Coronary artery (tissue), 2 donors: ENCODE measurements at regions not wholly inside any gene's neighbourhood (a gene's known extent, or its start where the extent isn't known, plus 50 kb on each side); places are given as distances from the start of the nearest gene placed in this dataset.
"Not testable (repeated sequence)": the region's sequence is repeated elsewhere in the genome, so short reads cannot be mapped to it uniquely, and the experiment has no call there.

Experiments
- DNase-seq: peaks from one replicate; pipeline ENCODE4 v3.0.0-alpha.2; 2017; ENCODE audit warnings: low spot score
- H3K27ac ChIP-seq, 2 donors: fragments of 200-600 bp; sonication (generic); one replicate each; pipeline ENCODE4 v1.5.1; 2016 to 2019
- H3K4me3 ChIP-seq: fragments of 200-600 bp; sonication (generic); 2 replicates; pipeline ENCODE4 v1.5.1; 2016; ENCODE audit warnings: mild to moderate bottlenecking, moderate library complexity
- CTCF ChIP-seq: fragments of 200-600 bp; sonication (generic); IDR thresholded peaks from one replicate; pipeline ENCODE4 v1.5.1; 2019; ENCODE audit warnings: antibody characterized with exemption

- TF ChIP-seq CTCF: no peak
- H3K27ac ChIP-seq: no peak overlapping the region
- DNase-seq: no peak
- no peak overlapping the region for H3K4me3 ChIP-seq
These were observed 596.8 kb upstream of the FBXO33 start for GRCh38 chr14:40028991-40029390.

DNA sequence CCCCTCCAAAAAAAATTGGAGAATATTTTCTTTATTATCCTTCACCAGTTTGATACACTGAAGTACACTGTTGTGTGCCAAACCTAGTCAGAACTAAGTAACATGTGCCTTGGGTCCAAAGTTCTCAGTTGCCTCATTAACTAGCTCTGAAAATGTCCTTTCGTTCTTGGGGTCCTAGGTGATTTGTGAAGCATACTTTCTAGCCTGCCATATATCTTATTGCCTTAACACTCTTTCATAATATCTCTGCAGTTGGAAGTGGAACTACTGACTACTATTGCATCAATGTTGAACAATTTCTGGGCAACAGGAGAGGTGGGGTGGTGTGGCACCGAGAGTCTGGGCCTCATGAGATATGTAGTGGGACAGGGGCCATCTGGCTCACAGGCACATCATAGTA is 592.9 kb upstream of the FBXO33 start:
- no peak for TF ChIP-seq CTCF
- no peak for DNase-seq
- H3K4me3 ChIP-seq: no peak overlapping the region
- H3K27ac ChIP-seq: no peak overlapping the region

DNA sequence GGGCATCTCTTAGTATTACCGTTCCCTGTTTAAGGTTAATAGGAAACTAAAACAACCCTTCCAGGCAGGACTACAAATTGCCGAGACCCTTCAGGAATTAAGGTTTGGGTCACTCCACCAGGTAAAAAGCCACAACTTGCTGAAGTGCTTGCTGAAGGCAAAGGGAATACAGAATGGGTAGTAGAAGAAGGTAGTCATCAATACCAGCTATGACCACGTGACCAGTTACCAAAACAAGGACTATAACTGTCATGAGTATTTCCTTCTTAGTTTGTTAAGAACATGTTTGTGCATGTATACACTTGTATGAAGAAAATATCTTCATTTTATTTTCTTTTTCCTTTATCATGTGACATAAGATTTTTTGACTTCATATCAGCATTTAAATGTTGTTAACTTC is 578.7 kb upstream of the FBXO33 start:
- no peak for DNase-seq
- Histone ChIP-seq H3K4me3 (no peak overlapping the region), H3K27ac (no peak overlapping the region)
- no peak for TF ChIP-seq CTCF

GRCh38 chr14:40009771-40010170 is 577.5 kb upstream of the FBXO33 start:
- no peak for TF ChIP-seq CTCF
- Histone ChIP-seq H3K27ac (no peak overlapping the region), H3K4me3 (no peak overlapping the region)
- no peak for DNase-seq

- H3K4me3 ChIP-seq, DNase-seq, H3K27ac ChIP-seq: not testable (repeated sequence)
These were observed 576.1 kb upstream of the FBXO33 start for GRCh38 chr14:40008345-40008744.

- no peak for DNase-seq
- no peak for TF ChIP-seq CTCF
- Histone ChIP-seq H3K4me3 (no peak overlapping the region), H3K27ac (no peak overlapping the region)
These were observed 572.8 kb upstream of the FBXO33 start for GRCh38 chr14:40004871-40005500.

- Histone ChIP-seq H3K27ac (no peak overlapping the region), H3K4me3 (no peak overlapping the region)
- TF ChIP-seq CTCF: no peak
- no peak for DNase-seq
These were observed 571.5 kb upstream of the FBXO33 start for GRCh38 chr14:40003773-40004172.

DNA sequence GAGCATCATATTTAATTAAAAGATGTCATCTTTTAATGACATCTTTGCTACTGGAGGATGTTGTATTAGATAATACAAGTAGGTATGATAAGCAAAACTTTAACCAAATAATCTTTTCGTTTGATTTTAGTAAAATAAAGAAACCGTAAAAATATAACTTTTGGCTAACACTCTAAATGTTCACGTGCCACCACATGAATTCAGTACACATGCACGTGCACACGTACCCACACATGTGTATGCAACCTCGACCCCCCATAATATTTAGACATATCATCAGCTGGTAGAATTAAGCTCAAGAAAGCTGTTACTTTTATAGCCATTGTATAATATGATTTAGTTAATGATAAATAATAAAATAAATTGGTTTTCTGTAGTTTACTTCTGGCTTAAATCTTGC is 566.6 kb upstream of the FBXO33 start:
- no peak overlapping the region for H3K27ac ChIP-seq
- DNase-seq: no peak
- no peak for TF ChIP-seq CTCF
- H3K4me3 ChIP-seq: no peak overlapping the region
